Neural crest cell (in vitro differentiated cells): ENCODE measurements at regions not wholly inside any gene's neighbourhood (a gene's known extent, or its start where the extent isn't known, plus 50 kb on each side); places are given as distances from the start of the nearest gene placed in this dataset.

Experiments used
- DNase-seq: peaks from one replicate; pipeline ENCODE4 v3.0.0; 2021; ENCODE audit warnings: low read depth, mixed read lengths, low spot score
- H3K27ac Mint-ChIP-seq: one replicate; pipeline ENCODE4 v1.8.0; 2021; ENCODE audit warnings: mild to moderate bottlenecking, mixed read lengths; ENCODE audit not compliant: unreplicated experiment
- H3K27me3 Mint-ChIP-seq: 2 replicates; pipeline ENCODE4 v1.8.0; 2021; ENCODE audit warnings: low read depth, mild to moderate bottlenecking, mixed read lengths
- H3K36me3 Mint-ChIP-seq: 2 replicates; pipeline ENCODE4 v1.8.0; 2021; ENCODE audit warnings: low read depth, mild to moderate bottlenecking, mixed read lengths
- H3K4me1 Mint-ChIP-seq: 2 replicates; pipeline ENCODE4 v1.8.0; 2021; ENCODE audit warnings: mixed read lengths
- H3K4me3 Mint-ChIP-seq: one replicate; pipeline ENCODE4 v1.8.0; 2021; ENCODE audit warnings: mild to moderate bottlenecking, mixed read lengths
- H3K9me3 Mint-ChIP-seq: 2 replicates; pipeline ENCODE4 v1.8.0; 2021; ENCODE audit warnings: mixed read lengths
- TF ChIP-seq, protein P1 (sequence below): fragments of 200-600 bp; sonication (generic); conservative IDR thresholded peaks from 2 replicates; pipeline ENCODE4 v1.5.0; 2021; ENCODE audit warnings: antibody characterized with exemption, mild to moderate bottlenecking

DNA sequence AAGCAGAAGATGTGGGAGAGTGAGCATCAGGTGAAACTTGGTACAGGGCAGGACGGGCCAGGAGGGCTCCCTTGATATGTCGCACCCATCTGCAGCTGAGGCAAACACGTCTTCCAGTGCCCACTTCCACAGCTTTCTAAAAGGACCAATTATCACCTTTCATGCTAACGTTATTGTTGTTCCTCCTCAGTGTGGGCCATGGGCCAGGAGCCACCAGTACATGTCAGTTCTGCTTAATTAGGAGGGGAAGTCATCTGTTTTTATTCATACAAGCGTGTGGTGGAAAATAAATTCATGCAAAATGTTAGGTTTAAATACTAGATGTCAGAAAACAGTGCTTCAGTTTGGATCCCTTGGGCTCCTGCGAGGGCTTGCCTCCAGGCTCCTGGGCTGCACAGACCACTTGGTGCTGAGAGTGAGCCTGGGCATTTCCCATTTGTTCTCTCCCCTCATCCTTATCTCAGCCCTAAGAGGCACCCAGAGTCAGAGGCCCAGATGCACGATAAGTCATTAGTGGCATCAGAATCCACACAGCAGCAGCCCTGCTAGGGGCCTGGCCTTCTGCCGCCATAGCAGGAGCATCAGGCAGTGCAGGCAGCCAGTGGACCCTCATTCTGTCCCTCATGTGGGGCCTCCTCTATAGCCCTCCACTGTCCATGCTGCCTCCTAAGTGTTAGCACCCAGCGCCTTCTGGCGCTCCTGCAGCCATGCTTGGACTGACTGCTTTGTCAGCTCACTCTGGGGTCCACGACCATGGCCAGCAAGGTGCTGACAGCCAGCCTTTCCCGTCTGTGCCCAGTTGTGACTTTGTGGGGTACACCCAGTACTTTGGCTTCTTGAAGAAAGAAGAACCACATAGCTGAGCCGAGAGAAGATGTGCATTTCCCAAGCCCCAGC, 539.8 kb upstream of the RAB6C start:
- TF ChIP-seq, protein P1, sequence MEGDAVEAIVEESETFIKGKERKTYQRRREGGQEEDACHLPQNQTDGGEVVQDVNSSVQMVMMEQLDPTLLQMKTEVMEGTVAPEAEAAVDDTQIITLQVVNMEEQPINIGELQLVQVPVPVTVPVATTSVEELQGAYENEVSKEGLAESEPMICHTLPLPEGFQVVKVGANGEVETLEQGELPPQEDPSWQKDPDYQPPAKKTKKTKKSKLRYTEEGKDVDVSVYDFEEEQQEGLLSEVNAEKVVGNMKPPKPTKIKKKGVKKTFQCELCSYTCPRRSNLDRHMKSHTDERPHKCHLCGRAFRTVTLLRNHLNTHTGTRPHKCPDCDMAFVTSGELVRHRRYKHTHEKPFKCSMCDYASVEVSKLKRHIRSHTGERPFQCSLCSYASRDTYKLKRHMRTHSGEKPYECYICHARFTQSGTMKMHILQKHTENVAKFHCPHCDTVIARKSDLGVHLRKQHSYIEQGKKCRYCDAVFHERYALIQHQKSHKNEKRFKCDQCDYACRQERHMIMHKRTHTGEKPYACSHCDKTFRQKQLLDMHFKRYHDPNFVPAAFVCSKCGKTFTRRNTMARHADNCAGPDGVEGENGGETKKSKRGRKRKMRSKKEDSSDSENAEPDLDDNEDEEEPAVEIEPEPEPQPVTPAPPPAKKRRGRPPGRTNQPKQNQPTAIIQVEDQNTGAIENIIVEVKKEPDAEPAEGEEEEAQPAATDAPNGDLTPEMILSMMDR: no peak
- no peak overlapping the region for H3K27ac Mint-ChIP-seq
- no peaks in the 10 kb centered on the region for H3K27me3 Mint-ChIP-seq
- DNase-seq: no peak
- H3K9me3 Mint-ChIP-seq: no peaks in the 10 kb centered on the region
- no peak overlapping the region for H3K4me3 Mint-ChIP-seq
- H3K4me1 Mint-ChIP-seq: peaks cover 16% of the 10 kb centered on the region
- H3K36me3 Mint-ChIP-seq: no peaks in the 10 kb centered on the region

DNA sequence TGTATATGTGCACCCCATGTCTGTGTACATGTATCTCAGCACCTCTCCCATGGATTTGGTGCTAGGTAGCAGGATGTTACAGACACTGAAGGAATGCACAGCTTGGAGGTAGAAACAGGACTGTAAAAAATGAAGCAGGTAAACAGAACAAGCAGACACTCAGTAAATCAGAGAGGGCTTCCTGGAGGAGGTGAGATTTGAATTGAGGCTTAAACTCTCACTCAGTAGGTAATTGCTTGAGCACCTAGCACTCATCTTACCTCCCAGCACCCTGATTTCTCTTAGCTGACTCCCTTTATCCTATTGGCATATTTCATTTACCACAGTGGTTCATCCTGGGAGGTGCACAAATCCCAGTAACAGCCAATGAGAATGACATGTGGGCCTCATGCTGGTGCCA, 537.9 kb upstream of the RAB6C start:
- Mint-ChIP-seq H3K36me3 (no peaks in the 10 kb centered on the region), H3K27ac (no peak overlapping the region), H3K27me3 (no peaks in the 10 kb centered on the region), H3K4me3 (no peak overlapping the region), H3K4me1 (peaks cover 16% of the 10 kb centered on the region), H3K9me3 (no peaks in the 10 kb centered on the region)
- TF ChIP-seq, protein P1: no peak
- no peak for DNase-seq

DNA sequence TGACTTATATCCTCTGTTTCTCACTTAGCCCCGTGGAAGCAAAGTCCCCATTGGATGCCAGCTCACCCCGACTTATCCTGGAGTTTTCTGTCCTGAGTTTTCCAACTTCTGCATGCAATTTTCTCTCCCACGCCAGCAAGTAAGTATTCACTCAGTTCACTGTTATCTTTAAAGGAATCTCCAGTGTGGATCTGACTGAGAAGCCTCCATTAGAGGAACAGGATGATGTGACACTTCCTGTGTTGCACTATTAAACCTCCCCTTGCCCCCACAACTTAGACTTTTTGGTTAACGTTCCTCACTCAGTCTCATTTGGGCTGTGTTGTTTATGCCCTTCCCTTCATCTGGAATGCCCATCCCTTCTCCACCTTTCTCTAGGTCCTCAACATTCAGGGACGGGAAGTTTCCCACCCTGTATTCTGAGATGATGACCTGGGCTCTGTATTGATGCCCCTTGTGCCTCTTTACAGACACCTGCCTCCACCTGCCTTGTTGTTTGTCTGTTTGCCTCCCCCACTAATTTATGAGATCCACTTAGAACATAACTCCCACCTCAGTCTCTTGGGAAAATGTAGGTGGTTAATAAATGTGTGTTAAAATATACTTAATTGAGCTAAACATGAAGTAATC, 536.1 kb upstream of the RAB6C start:
- Mint-ChIP-seq H3K36me3 (no peaks in the 10 kb centered on the region), H3K27ac (no peak overlapping the region), H3K9me3 (no peaks in the 10 kb centered on the region), H3K4me1 (peaks cover 3% of the 10 kb centered on the region), H3K4me3 (no peak overlapping the region), H3K27me3 (peaks cover 3% of the 10 kb centered on the region)
- no peak for DNase-seq
- TF ChIP-seq, protein P1: no peak

DNA sequence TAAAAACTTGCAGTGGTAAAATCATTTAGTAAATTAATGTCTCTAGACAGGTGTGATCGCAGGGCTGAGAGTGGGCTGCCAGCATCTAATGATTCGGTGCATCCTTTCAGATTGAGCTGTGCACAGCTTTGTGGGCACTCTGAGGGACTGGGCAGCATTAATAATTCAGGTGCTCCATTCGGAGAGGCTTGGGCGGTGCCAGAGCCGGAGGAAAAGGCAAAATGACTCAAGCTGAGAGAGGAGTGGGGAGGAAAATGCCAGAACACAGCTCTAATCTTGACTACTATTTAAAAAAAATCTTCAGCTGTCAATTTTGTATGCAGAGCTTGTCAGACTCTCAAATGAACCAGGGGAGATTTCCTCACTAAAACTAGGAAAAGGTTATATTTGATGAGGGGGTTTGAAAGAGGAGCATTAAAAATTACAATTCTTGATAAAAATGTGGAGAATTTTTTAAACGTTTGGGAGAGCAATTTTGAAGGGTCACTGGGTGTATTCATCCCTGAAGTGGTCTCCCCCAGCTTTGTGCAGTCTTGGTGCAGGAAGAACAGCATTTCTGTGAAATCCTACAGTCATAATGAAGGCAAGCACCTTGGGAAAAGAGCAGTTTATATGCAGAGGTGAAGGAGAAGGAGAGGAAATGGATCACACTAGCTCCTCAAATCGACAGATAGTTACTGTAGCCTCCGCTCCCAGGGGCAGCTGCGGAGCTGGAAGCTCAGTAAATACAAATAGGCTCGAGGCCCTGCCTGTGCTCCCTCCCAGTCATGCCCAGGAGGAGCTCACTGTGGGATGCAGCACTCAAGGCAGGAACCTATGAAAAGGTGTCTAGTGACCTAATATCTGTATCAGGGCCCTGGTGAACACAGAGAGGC, 535.4 kb upstream of the RAB6C start:
- Mint-ChIP-seq H3K27me3 (peaks cover 3% of the 10 kb centered on the region), H3K4me3 (no peak overlapping the region), H3K4me1 (no peaks in the 10 kb centered on the region), H3K27ac (no peak overlapping the region), H3K36me3 (no peaks in the 10 kb centered on the region), H3K9me3 (no peaks in the 10 kb centered on the region)
- TF ChIP-seq, protein P1: no peak
- no peak for DNase-seq

DNA sequence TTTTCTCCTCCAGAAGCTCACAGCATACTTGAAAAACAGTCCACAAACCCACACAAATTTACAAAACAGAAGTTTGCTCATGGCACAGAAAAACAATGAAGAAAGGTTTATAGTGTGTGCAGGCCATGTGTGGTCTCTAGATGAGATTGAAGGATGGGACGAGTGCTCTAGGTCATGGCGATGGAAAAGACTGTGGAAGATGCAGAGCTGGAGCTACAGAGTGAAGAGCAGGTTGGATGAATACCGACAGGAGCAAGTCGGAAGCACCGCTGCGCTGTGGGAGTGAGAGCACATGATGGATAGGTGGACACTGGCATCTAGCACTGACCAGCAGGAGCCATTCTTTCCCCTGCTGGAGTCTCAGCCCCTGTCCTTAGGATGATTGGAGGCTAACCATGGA, 534.7 kb upstream of the RAB6C start:
- Mint-ChIP-seq H3K36me3 (no peaks in the 10 kb centered on the region), H3K27ac (no peak overlapping the region), H3K4me1 (no peaks in the 10 kb centered on the region), H3K4me3 (no peak overlapping the region), H3K9me3 (no peaks in the 10 kb centered on the region), H3K27me3 (peaks cover 3% of the 10 kb centered on the region)
- TF ChIP-seq, protein P1: no peak
- DNase-seq: no peak
